ENCODE measurements at regions not wholly inside any gene's neighbourhood (a gene's known extent, or its start where the extent isn't known, plus 50 kb on each side); places are given as distances from the start of the nearest gene placed in this dataset.

DNA sequence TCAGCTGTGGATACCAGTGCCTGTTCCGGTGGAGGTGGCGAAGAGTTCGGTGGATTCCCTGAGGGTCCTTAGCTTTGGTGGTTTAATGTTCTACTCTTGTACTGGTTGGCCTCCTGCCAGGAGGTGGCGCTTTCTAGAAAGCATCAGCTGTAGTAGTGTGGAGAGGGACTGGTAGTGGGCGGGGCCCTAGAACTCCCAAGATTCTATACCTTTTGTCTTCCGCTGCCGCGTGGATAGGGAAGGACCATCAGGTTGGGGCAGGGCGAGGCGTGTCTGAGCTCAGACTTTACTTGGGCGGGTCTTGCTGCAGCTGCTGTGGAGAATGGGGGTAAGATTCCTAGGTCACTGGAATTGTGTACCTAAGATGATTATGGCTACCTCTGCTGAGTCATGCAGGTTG is 390.3 kb downstream of the FAM47A start:
- H3K36me3 ChIP-seq (ENCODE audit: low read depth): no peaks in the 10 kb centered on the region
- H3K4me3 ChIP-seq (ENCODE audit: severe bottlenecking): no peak overlapping the region
- no peak for ATAC-seq (ENCODE audit: low read depth)
- TF ChIP-seq CTCF (IDR thresholded peaks at IDR 0.05; ENCODE audit: poor library complexity, severe bottlenecking): no peak
- no peaks in the 10 kb centered on the region for H3K4me1 ChIP-seq (ENCODE audit: insufficient read depth, poor library complexity, severe bottlenecking)
- H3K27me3 ChIP-seq (ENCODE audit: insufficient read depth, poor library complexity, severe bottlenecking): no peaks in the 10 kb centered on the region
- H3K9me3 ChIP-seq (ENCODE audit: severe bottlenecking): no peaks in the 10 kb centered on the region
- no peak for DNase-seq (ENCODE audit: low spot score)
- H3K27ac ChIP-seq (ENCODE audit: poor library complexity, severe bottlenecking): no peak overlapping the region

DNA sequence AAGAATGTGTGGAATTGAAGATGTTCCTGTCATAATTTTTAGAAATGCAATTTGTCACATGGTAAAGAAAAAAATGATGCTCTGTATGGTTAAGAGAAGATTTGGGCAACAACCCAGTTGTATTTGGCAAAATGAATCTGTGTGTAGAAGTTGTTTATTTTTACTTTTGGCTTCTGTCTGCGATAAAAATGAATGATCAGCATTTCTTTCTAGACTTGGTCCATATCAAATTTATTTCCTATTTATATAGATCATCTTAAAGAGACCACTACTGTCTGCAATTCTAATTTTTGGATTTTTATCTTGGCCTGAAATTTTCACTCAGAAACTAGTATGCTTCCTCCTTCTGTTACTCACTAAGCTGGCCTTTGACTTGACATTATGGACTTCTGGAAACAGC is 396.9 kb downstream of the FAM47A start:
- Histone ChIP-seq H3K36me3 (ENCODE audit: low read depth) (no peaks in the 10 kb centered on the region), H3K9me3 (ENCODE audit: severe bottlenecking) (no peaks in the 10 kb centered on the region), H3K27ac (ENCODE audit: poor library complexity, severe bottlenecking) (no peak overlapping the region), H3K4me1 (ENCODE audit: insufficient read depth, poor library complexity, severe bottlenecking) (no peaks in the 10 kb centered on the region), H3K27me3 (ENCODE audit: insufficient read depth, poor library complexity, severe bottlenecking) (no peaks in the 10 kb centered on the region), H3K4me3 (ENCODE audit: severe bottlenecking) (no peak overlapping the region)
- DNase-seq (ENCODE audit: low spot score): no peak
- no peak for ATAC-seq (ENCODE audit: low read depth)
- TF ChIP-seq CTCF (IDR thresholded peaks at IDR 0.05; ENCODE audit: poor library complexity, severe bottlenecking): no peak

DNA sequence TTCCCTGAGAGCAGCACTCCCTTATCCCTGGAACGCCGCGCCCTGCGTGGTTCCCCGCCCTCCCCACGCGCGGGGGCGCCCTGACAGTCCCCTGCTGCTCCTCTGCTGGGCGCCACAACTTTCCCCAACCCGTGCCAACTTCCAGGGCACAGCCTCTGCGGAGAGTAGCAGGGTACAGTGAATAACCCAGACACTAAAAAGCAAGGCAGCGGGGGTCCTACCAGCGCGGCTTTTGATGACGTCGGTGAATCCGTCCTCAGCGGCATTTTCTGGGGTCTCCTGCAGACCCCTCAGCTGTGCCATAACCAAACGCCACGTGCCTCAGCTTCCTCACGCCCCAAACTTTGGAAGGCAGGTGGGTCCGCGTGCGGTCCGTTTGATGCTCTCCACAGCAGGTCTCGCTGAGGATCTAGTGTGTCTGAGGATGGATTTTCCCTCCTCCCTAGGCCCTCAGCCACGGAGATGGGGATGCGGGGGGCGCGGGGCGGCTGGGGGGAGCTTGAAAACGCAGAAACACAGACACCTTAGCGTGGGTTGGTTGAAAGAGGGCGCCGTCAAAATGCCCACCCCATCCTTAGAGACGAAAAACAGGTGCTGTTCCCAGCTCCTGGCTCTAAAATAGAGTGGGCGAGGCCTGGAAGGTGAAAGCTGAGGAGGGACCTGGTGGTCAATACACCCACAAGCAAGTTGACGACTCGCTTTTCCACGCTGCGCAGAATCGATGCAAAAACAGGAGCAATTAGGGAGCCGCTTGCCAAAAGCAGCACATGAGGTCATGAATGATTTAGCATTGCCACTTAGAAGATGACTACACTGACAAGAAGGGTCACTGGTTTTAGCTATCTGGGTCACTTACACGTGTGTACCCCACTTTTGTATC is 405.6 kb downstream of the FAM47A start:
- no peak for DNase-seq (ENCODE audit: low spot score)
- Histone ChIP-seq H3K9me3 (ENCODE audit: severe bottlenecking) (no peaks in the 10 kb centered on the region), H3K4me1 (ENCODE audit: insufficient read depth, poor library complexity, severe bottlenecking) (no peaks in the 10 kb centered on the region), H3K27ac (ENCODE audit: poor library complexity, severe bottlenecking) (no peak overlapping the region), H3K36me3 (ENCODE audit: low read depth) (no peaks in the 10 kb centered on the region), H3K4me3 (ENCODE audit: severe bottlenecking) (no peak overlapping the region), H3K27me3 (ENCODE audit: insufficient read depth, poor library complexity, severe bottlenecking) (no peaks in the 10 kb centered on the region)
- ATAC-seq (ENCODE audit: low read depth): no peak
- no peak for TF ChIP-seq CTCF (IDR thresholded peaks at IDR 0.05; ENCODE audit: poor library complexity, severe bottlenecking)

DNA sequence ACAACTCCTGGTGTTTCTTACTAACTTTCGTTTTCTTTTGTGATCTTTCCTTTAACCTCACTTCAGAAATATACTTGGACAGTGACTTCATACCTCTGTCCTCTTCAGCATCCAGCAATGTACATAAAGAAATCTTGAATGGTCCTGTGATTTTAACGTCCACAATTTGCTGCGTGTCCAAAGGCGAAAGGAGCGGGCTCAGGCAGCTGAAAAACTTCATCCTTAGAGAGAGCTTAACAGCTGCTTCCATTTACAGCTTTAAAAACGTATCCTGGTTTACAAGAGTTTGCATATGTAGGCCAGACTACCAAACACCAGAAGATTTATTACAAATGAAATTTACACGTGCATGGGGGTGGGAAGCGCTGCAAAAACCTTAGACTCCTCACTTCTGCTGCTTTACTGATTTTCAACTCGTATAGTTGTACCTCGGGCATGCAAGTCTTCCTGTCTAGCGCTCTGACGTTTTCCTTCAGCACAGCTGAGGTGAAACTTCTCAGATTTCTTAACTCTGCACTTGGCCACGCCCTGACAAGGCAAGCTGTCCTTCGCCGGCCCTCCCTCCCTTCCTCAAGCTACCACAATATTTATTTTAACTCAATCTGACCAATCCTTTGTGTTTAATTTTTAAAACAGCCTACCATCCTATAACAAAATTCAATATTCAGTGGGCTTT is 406.4 kb downstream of the FAM47A start:
- Histone ChIP-seq H3K27me3 (ENCODE audit: insufficient read depth, poor library complexity, severe bottlenecking) (no peaks in the 10 kb centered on the region), H3K4me1 (ENCODE audit: insufficient read depth, poor library complexity, severe bottlenecking) (no peaks in the 10 kb centered on the region), H3K27ac (ENCODE audit: poor library complexity, severe bottlenecking) (no peak overlapping the region), H3K36me3 (ENCODE audit: low read depth) (no peaks in the 10 kb centered on the region), H3K9me3 (ENCODE audit: severe bottlenecking) (no peaks in the 10 kb centered on the region), H3K4me3 (ENCODE audit: severe bottlenecking) (peak overlapping the region; percentile 26)
- no peak for DNase-seq (ENCODE audit: low spot score)
- ATAC-seq (ENCODE audit: low read depth): peak; percentile 88
- TF ChIP-seq CTCF (IDR thresholded peaks at IDR 0.05; ENCODE audit: poor library complexity, severe bottlenecking): no peak

GRCh38 chrX:33721927-33722326 is 410.2 kb downstream of the FAM47A start:
- no peak for DNase-seq (ENCODE audit: low spot score)

More at GRCh38 chrX:33721927-33722326, 410.2 kb downstream of the FAM47A start:
- no peak for ATAC-seq (ENCODE audit: low read depth)
- no peaks in the 10 kb centered on the region for H3K4me1 ChIP-seq (ENCODE audit: insufficient read depth, poor library complexity, severe bottlenecking)
- H3K4me3 ChIP-seq (ENCODE audit: severe bottlenecking): no peak overlapping the region
- no peaks in the 10 kb centered on the region for H3K27me3 ChIP-seq (ENCODE audit: insufficient read depth, poor library complexity, severe bottlenecking)
- no peaks in the 10 kb centered on the region for H3K9me3 ChIP-seq (ENCODE audit: severe bottlenecking)
- H3K36me3 ChIP-seq (ENCODE audit: low read depth): no peaks in the 10 kb centered on the region
- TF ChIP-seq CTCF (IDR thresholded peaks at IDR 0.05; ENCODE audit: poor library complexity, severe bottlenecking): no peak
- no peak overlapping the region for H3K27ac ChIP-seq (ENCODE audit: poor library complexity, severe bottlenecking)
